ENCODE measurements at regions not wholly inside any gene's neighbourhood (a gene's known extent, or its start where the extent isn't known, plus 50 kb on each side); places are given as distances from the start of the nearest gene placed in this dataset.

- no peaks in the 10 kb centered on the region for H3K4me1 Mint-ChIP-seq
- no peaks in the 10 kb centered on the region for H3K4me1 ChIP-seq (ENCODE audit: insufficient read depth)
- no peaks in the 10 kb centered on the region for H3K27me3 ChIP-seq (ENCODE audit: insufficient read depth)
- no peaks in the 10 kb centered on the region for H3K79me2 ChIP-seq (replicated peaks; ENCODE audit: insufficient read depth)
- no peaks in the 10 kb centered on the region for H3K36me3 Mint-ChIP-seq (ENCODE audit: low read depth)
- no peak overlapping the region for H3K27ac ChIP-seq (ENCODE audit: low read depth)
- no peaks in the 10 kb centered on the region for H3K9me2 ChIP-seq (ENCODE audit: insufficient read depth)
- no peaks in the 10 kb centered on the region for H3K9me3 Mint-ChIP-seq
- no peaks in the 10 kb centered on the region for H3F3A ChIP-seq (replicated peaks; ENCODE audit: low read depth)
- no peak overlapping the region for H2AFZ ChIP-seq
- no peaks in the 10 kb centered on the region for H3K36me3 ChIP-seq (ENCODE audit: insufficient read depth)
- DNase-seq (ENCODE audit: low spot score) (peak; percentile 71), ATAC-seq (peak; percentile 69)
- H3K27me3 Mint-ChIP-seq (ENCODE audit: insufficient read depth, low read depth, poor library complexity) = peaks cover 17% of the 10 kb centered on the region
- no peak overlapping the region for H3K4me3 Mint-ChIP-seq
- H3K27ac Mint-ChIP-seq = no peak overlapping the region
- no peak overlapping the region for H3K4me3 ChIP-seq
- no peaks in the 10 kb centered on the region for H4K20me1 ChIP-seq (replicated peaks; ENCODE audit: insufficient read depth)
- no peak overlapping the region for H3K4me2 ChIP-seq
- no peak for TF ChIP-seq EZH2phosphoT487 (IDR thresholded peaks at IDR 0.05; ENCODE audit: unreplicated experiment)
- TF ChIP-seq REST (IDR thresholded peaks at IDR 0.05; ENCODE audit: unreplicated experiment) = no peak
- peak; percentile 94 to 97 for TF ChIP-seq CTCF (conservative IDR thresholded peaks at IDR 0.05; ENCODE audit: low read depth in 2 of 2)
- no peak for TF ChIP-seq ZNF331 (CRISPR knock-in tag; IDR thresholded peaks at IDR 0.05; ENCODE audit: low read depth)
- no peak for TF ChIP-seq EZH2 (IDR thresholded peaks at IDR 0.05; ENCODE audit: low read depth, unreplicated experiment)
- TF ChIP-seq ZNF462 (CRISPR knock-in tag; IDR thresholded peaks at IDR 0.05) = peak; percentile 53; the same call in 1 of the 2 replicates
- no peak for TF ChIP-seq STAT1 (IDR thresholded peaks at IDR 0.05; ENCODE audit: unreplicated experiment)
- no peak for TF ChIP-seq POLR2AphosphoS5 (IDR thresholded peaks at IDR 0.05; ENCODE audit: low read depth)
These were observed 118.7 kb upstream of the SMAD3 start for GRCh38 chr15:66946578-66947164.

Data from GM23338 (cell line).